Testis (tissue), 2 donors: ENCODE measurements at regions not wholly inside any gene's neighbourhood (a gene's known extent, or its start where the extent isn't known, plus 50 kb on each side); places are given as distances from the start of the nearest gene placed in this dataset.

Experiments used
- DNase-seq: peaks from one replicate; pipeline ENCODE4 v3.0.0-alpha.2; 2019
- H3K27ac ChIP-seq, 2 donors: fragments of 200-600 bp; sonication (generic); one replicate each; pipeline ENCODE4 v1.5.1; 2019
- H3K27me3 ChIP-seq: fragments of 200-600 bp; sonication (generic); one replicate; pipeline ENCODE4 v1.5.1; 2019
- H3K36me3 ChIP-seq: fragments of 200-600 bp; sonication (generic); one replicate; pipeline ENCODE4 v1.5.1; 2017; ENCODE audit warnings: low read depth; ENCODE audit errors: missing control alignments
- H3K4me1 ChIP-seq: fragments of 200-600 bp; sonication (generic); one replicate; pipeline ENCODE4 v1.5.1; 2019
- H3K4me3 ChIP-seq, 2 donors: fragments of 200-600 bp; sonication (generic); one replicate each; pipeline ENCODE4 v1.5.1; 2017 to 2019
- H3K9me3 ChIP-seq: fragments of 200-600 bp; sonication (generic); one replicate; pipeline ENCODE4 v1.5.1; 2017
- POLR2A ChIP-seq: fragments of 450-650 bp; IDR thresholded peaks from one replicate; pipeline ENCODE4 v1.6.1; 2017; ENCODE audit warnings: antibody characterized with exemption, mild to moderate bottlenecking, moderate library complexity
- WGBS, 2 donors: methylation state at CpG; one replicate each; pipeline ENCODE4 v1.1.5; 2018; 5-methylcytosine and 5-hydroxymethylcytosine counted together
- intact Hi-C: fragments of 100-400 bp; cut with DNase I; formaldehyde crosslinking; loops from one replicate; pipeline ENCODE4 v1.15.1; 2023; ENCODE audit warnings: low total_unique reads
- TF ChIP-seq, protein P1 (sequence below), 3 experiments: fragments of 450-650 bp in 2 of 3; fragments of 200-600 bp in 1 of 3; sonication (generic) in 1 of 3; IDR thresholded peaks; one replicate each; pipeline ENCODE4 v1.5.1; 2016 to 2019; ENCODE audit warnings: antibody characterized with exemption in 3 of 3, mild to moderate bottlenecking in 2 of 3, moderate library complexity in 1 of 3

- Histone ChIP-seq H3K27me3 (no peaks in the 10 kb centered on the region), H3K36me3 (no peaks in the 10 kb centered on the region), H3K4me1 (no peaks in the 10 kb centered on the region), H3K4me3 (no peak overlapping the region), H3K9me3 (no peaks in the 10 kb centered on the region), H3K27ac (no peak overlapping the region)
- WGBS, 2 donors = 53 to 68% methylated on average over 3 of the region's 3 CpGs
- no peak for TF ChIP-seq POLR2A
- TF ChIP-seq, protein P1, sequence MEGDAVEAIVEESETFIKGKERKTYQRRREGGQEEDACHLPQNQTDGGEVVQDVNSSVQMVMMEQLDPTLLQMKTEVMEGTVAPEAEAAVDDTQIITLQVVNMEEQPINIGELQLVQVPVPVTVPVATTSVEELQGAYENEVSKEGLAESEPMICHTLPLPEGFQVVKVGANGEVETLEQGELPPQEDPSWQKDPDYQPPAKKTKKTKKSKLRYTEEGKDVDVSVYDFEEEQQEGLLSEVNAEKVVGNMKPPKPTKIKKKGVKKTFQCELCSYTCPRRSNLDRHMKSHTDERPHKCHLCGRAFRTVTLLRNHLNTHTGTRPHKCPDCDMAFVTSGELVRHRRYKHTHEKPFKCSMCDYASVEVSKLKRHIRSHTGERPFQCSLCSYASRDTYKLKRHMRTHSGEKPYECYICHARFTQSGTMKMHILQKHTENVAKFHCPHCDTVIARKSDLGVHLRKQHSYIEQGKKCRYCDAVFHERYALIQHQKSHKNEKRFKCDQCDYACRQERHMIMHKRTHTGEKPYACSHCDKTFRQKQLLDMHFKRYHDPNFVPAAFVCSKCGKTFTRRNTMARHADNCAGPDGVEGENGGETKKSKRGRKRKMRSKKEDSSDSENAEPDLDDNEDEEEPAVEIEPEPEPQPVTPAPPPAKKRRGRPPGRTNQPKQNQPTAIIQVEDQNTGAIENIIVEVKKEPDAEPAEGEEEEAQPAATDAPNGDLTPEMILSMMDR (IDR thresholded peaks at IDR 0.05) = no peak
- intact Hi-C loops = no loop called here
- no peak for DNase-seq
Observed at GRCh38 chr2:118168615-118169014, 80.3 kb downstream of the INSIG2 start.

DNA sequence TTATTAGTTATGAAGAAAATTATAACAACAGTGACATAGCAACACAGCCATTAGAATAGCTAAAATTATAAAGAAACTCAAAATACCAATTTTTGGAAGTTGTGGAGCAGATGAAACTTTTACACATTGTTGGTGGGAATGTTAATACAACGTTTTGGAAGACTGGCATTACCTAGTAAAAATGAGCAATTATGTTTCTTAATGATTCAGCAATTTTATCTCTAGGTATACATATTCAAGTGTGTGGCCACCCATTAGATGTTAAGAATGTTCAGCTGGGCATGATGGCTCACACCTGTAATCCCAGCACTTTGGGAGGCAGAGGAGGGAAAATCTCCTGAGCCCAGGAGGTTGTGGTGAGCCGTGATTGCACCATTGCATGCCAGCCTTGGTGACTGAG is 78.8 kb downstream of the INSIG2 start:
- TF ChIP-seq, protein P1 (IDR thresholded peaks at IDR 0.05) = no peak
- no peak for TF ChIP-seq POLR2A
- WGBS, 2 donors = 71 to 74% methylated on average over 2 of the region's 2 CpGs
- no peaks in the 10 kb centered on the region for H3K9me3 ChIP-seq
- no peak for DNase-seq
- H3K27ac ChIP-seq = no peak overlapping the region
- H3K36me3 ChIP-seq = no peaks in the 10 kb centered on the region
- no peaks in the 10 kb centered on the region for H3K27me3 ChIP-seq
- H3K4me3 ChIP-seq = no peak overlapping the region
- no peaks in the 10 kb centered on the region for H3K4me1 ChIP-seq
- intact Hi-C loops = no loop called here

DNA sequence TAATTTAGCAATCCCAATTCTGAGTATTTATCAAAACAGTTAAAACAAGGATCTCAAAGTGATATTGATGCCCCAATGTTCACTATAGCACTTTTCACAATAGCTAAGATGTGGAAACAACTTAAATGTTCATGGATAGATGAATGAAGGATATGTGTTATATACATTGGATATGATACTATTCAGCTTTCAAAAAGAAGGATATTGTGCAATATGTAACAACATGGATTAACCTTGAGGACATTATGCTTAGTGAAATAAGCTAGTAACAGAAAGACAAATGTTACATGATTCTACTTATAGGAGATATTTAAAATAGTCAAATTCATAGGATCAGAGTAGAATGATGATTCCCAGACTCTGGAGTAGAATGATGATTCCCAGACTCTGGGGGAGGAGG is 78.0 kb downstream of the INSIG2 start:
- Histone ChIP-seq H3K36me3 (no peaks in the 10 kb centered on the region), H3K4me1 (no peaks in the 10 kb centered on the region), H3K27ac (no peak overlapping the region), H3K27me3 (no peaks in the 10 kb centered on the region), H3K4me3 (no peak overlapping the region), H3K9me3 (no peaks in the 10 kb centered on the region)
- TF ChIP-seq POLR2A = no peak
- TF ChIP-seq, protein P1 (IDR thresholded peaks at IDR 0.05) = no peak
- DNase-seq = no peak
- intact Hi-C loops = no loop called here

- WGBS, 2 donors = 94 to 95% methylated on average over 2 of the region's 2 CpGs
- DNase-seq = no peak
- Histone ChIP-seq H3K36me3 (no peaks in the 10 kb centered on the region), H3K27ac (no peak overlapping the region), H3K4me3 (no peak overlapping the region), H3K9me3 (no peaks in the 10 kb centered on the region), H3K4me1 (no peaks in the 10 kb centered on the region), H3K27me3 (no peaks in the 10 kb centered on the region)
- TF ChIP-seq POLR2A = no peak
- TF ChIP-seq, protein P1 (IDR thresholded peaks at IDR 0.05) = no peak
- intact Hi-C loops = no loop called here
Observed at GRCh38 chr2:118165595-118165994, 77.3 kb downstream of the INSIG2 start.
